ENCODE measurements at regions not wholly inside any gene's neighbourhood (a gene's known extent, or its start where the extent isn't known, plus 50 kb on each side); places are given as distances from the start of the nearest gene placed in this dataset.
"Not testable (repeated sequence)": the region's sequence is repeated elsewhere in the genome, so short reads cannot be mapped to it uniquely, and the experiment has no call there.

GRCh38 chr3:95565502-95565901, 1248.9 kb upstream of the EPHA6 start:
- intact Hi-C loops (cut with DNase I): no loop called here
- H3K4me1 ChIP-seq: no peaks in the 10 kb centered on the region
- TF ChIP-seq, protein P1, sequence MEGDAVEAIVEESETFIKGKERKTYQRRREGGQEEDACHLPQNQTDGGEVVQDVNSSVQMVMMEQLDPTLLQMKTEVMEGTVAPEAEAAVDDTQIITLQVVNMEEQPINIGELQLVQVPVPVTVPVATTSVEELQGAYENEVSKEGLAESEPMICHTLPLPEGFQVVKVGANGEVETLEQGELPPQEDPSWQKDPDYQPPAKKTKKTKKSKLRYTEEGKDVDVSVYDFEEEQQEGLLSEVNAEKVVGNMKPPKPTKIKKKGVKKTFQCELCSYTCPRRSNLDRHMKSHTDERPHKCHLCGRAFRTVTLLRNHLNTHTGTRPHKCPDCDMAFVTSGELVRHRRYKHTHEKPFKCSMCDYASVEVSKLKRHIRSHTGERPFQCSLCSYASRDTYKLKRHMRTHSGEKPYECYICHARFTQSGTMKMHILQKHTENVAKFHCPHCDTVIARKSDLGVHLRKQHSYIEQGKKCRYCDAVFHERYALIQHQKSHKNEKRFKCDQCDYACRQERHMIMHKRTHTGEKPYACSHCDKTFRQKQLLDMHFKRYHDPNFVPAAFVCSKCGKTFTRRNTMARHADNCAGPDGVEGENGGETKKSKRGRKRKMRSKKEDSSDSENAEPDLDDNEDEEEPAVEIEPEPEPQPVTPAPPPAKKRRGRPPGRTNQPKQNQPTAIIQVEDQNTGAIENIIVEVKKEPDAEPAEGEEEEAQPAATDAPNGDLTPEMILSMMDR (IDR thresholded peaks at IDR 0.05): no peak

DNA sequence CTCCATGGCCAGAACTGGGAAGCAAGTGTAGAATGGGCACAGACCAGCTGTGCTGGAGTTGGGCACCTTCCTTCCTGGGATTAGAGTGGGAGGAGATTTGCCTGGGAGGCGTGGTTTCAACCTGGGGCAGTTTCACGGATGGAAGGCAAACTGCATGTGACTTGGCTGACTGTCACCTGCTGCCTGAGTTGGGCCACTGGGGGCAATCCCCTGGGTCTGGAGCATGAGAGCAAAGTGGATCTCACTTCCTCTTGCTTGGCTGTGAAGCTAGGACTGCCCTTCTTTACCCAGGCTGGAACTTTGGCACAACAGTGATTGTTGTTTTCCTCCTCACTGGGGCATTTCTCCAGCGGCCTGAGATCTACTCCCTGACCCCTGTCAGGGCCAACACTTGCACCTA, 1247.0 kb upstream of the EPHA6 start:
- no peaks in the 10 kb centered on the region for H3K36me3 ChIP-seq
- DNase-seq (no peak), ATAC-seq (no peak)
- H3K4me1 ChIP-seq: no peaks in the 10 kb centered on the region
- WGBS, 2 donors: 61 to 63% methylated on average over 3 of the region's 3 CpGs
- H3K27ac ChIP-seq: no peak overlapping the region
- peaks cover 0 to 37% (median 8%) of the 10 kb centered on the region in 11 donors for H3K9me3 ChIP-seq
- TF ChIP-seq, protein P1 (IDR thresholded peaks at IDR 0.05): no peak
- no peak overlapping the region for H3K4me3 ChIP-seq
- no peaks in the 10 kb centered on the region for H3K27me3 ChIP-seq
- intact Hi-C loops (cut with DNase I): no loop called here

More at GRCh38 chr3:95565502-95565901, 1248.9 kb upstream of the EPHA6 start:
- Histone ChIP-seq H3K9me3 (peaks cover 0 to 37% (median 8%) of the 10 kb centered on the region in 11 donors), H3K4me3 (no peak overlapping the region), H3K27ac (no peak overlapping the region), H3K27me3 (no peaks in the 10 kb centered on the region), H3K36me3 (no peaks in the 10 kb centered on the region)
- 94 to 96% methylated on average over 1 of the region's 1 CpG for WGBS, 2 donors
- DNase-seq (no peak), ATAC-seq (no peak)

DNA sequence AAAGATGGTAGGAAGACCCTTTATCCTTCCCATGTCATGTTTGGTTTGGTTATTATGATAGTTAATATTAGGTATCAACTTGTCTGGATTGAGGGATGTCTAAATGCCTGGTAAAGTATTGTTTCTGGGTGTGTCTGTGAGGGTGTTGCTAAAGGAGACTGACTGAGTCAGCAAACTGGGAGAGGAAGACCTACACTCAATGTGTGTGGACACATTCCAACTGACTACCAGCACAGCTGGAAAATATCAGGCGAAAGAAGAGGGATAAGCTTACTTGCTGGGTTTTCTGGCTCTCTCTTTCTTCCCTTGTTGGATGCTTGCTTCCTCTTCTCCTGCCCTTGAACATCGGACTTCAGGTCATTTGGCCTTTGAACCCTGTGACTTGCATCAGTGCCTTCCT, 1227.6 kb upstream of the EPHA6 start:
- TF ChIP-seq, protein P1 (IDR thresholded peaks at IDR 0.05): no peak
- no peak for ATAC-seq
- H3K36me3 ChIP-seq: no peaks in the 10 kb centered on the region
- H3K27ac ChIP-seq: no peak overlapping the region
- no peaks in the 10 kb centered on the region for H3K4me1 ChIP-seq
- no peaks in the 10 kb centered on the region for H3K27me3 ChIP-seq
- WGBS, 2 donors: 55 to 67% methylated on average over 2 of the region's 2 CpGs
- no peak overlapping the region for H3K4me3 ChIP-seq
- peaks cover 0 to 3% (median 0%) of the 10 kb centered on the region in 11 donors for H3K9me3 ChIP-seq
- no peak for DNase-seq
- intact Hi-C loops (cut with DNase I): no loop called here

DNA sequence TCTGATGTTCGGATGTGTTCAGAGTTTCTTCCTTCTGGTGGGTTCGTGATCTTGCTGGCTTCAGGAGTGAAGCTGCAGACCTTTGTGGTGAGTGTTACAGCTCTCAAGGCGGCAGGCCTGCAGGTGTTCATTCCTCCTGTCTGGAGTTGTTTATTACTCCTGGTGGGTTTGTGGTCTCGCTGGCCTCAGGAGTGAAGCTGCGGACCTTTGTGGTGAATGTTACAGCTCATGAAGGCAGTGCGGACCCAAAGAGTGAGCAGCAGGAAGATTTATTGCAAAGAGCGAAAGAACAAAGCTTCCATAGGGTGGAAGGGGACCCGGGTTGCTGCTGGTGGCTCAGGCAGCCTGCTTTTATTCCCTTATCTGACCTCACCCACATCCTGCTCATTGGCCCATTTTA, 1226.8 kb upstream of the EPHA6 start:
- H3K27ac ChIP-seq; H3K9me3 ChIP-seq; intact Hi-C loops (cut with DNase I); H3K4me3 ChIP-seq; H3K27me3 ChIP-seq; DNase-seq; H3K4me1 ChIP-seq; H3K36me3 ChIP-seq; ATAC-seq: not testable (repeated sequence)
- 79 to 82% methylated on average over 8 of the region's 8 CpGs for whole genome bisulfite sequencing, 2 donors

DNA sequence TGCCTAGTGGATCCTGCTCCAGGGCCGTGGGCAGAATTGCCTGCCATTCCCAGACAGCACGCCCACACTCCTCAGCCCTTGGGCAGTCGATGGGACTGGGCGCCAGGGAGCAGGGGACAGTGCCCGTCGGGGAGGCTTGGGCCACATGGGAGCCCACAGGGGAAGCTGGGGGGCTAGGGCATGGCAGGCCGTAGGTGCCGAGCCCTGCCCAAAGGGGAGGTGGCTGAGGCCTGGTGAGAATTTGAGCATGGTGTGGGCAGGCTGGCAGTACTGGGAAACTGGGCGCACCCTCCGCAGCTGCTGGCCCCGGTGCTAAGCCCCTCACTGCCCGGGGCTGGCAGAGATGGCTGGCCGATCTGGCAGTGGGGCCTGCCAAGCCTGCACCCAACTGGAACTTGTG, 1225.9 kb upstream of the EPHA6 start:
- Histone ChIP-seq H3K4me3 (no peak overlapping the region), H3K9me3 (peaks cover 0 to 3% (median 0%) of the 10 kb centered on the region in 11 donors), H3K36me3 (no peaks in the 10 kb centered on the region), H3K4me1 (no peaks in the 10 kb centered on the region), H3K27me3 (no peaks in the 10 kb centered on the region), H3K27ac (no peak overlapping the region)
- DNase-seq: no peak
- intact Hi-C loops (cut with DNase I): no loop called here
- no peak for ATAC-seq
- TF ChIP-seq, protein P1 (IDR thresholded peaks at IDR 0.05): no peak
- WGBS, 2 donors: 85 to 90% methylated on average over 13 of the region's 13 CpGs

Data from heart right ventricle (tissue), 16 donors.